ENCODE measurements at regions not wholly inside any gene's neighbourhood (a gene's known extent, or its start where the extent isn't known, plus 50 kb on each side); places are given as distances from the start of the nearest gene placed in this dataset.

DNA sequence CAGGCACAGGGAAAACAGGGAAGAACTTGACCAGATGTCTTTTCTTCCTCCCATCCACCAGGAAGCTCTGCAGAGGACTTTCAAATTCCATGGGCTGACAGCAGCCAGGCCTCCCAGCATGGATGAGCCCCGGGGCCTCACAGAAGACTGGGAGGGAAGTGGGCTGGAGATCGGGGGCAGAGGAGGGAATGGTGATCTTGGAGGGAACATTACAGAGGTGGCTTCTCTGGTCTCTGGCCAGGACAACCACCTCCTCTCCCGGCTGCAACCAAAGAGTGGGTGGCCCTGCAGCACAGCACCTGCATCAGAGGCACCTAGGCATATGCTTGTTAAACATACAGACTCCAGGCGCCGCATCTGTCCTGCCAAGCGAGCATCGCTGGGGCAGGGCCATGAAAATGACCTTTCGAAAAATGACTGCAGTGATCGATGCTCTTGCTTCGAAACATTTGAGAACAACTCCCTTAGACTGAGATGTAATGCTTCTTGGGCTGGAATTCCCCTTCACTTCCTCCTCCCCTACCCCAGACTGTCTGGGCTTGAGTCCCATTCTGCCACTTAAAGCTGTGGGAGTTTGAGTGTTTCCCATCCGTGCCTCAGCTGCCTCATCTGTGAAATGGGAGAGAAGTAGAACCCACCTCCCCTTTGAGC, 68.7 kb upstream of the UNC5A start:
- Histone ChIP-seq H3K4me3 (no peak overlapping the region), H3K36me3 (no peaks in the 10 kb centered on the region), H3K4me1 (peaks cover 10 to 26% (median 19%) of the 10 kb centered on the region in 10 experiments), H3K4me2 (no peak overlapping the region), H4K20me1 (peaks cover 0 to 30% (median 0%) of the 10 kb centered on the region in 11 experiments; a peak in 10 of 22 replicates), H3K9ac (no peak overlapping the region), H3K27ac (no peak overlapping the region), H3K27me3 (peaks cover 59 to 95% (median 86%) of the 10 kb centered on the region in 11 experiments), H3K9me3 (replicated peaks in 1 of 11) (no peaks in the 10 kb centered on the region)
- TF ChIP-seq Cebpa-rat (IDR thresholded peaks at IDR 0.05): no peak

DNA sequence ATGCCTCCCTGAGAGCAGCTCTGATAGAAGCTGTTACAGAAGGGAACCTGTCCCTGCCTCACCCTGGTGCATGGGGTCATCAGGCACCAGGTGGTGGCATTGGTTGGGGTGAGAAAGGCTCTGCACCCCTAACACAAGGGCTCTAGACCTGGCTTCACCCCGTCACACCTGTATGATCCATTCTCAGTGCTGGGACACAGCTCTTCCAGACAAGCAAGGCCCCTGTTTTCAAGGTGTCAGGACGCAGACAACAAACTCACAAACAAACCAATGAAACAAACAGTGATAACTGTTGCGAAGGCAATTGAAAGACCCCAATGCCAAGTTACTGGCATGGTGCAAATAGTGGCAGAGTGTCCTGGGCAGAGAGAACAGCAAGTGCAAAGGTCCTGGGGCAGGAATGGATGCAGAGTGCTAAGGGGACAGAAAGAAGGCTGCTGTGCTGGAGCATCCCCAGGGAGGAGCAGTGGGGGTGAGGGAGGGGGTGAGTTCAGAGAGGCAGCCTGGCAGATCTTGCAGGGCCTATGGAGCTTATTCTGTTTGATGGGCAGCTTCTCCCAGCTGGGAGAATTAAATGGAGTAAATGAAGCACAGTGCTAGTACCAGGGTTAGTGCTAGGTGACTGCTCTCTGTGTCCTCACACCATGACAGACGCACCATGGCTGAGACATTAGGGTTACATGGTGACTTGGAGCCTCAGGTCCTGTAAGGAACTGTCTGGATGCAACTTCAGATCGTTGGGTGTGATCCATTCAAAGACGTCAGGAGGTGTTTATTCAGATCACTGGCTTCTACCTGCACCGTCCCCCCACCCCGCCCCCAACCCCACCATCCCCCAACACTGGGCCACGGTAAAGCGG, 67.9 kb upstream of the UNC5A start:
- no peaks in the 10 kb centered on the region for H3K9me3 ChIP-seq (replicated peaks in 1 of 11)
- peaks cover 63 to 97% (median 90%) of the 10 kb centered on the region in 11 experiments for H3K27me3 ChIP-seq
- no peak for TF ChIP-seq Cebpa-rat (IDR thresholded peaks at IDR 0.05)
- H4K20me1 ChIP-seq: peaks cover 0 to 25% (median 0%) of the 10 kb centered on the region in 11 experiments; a peak in 10 of 22 replicates
- H3K27ac ChIP-seq: no peak overlapping the region
- no peak overlapping the region for H3K4me2 ChIP-seq
- no peak overlapping the region for H3K9ac ChIP-seq
- peaks cover 10 to 26% (median 19%) of the 10 kb centered on the region in 10 experiments for H3K4me1 ChIP-seq
- no peaks in the 10 kb centered on the region for H3K36me3 ChIP-seq
- no peak overlapping the region for H3K4me3 ChIP-seq

DNA sequence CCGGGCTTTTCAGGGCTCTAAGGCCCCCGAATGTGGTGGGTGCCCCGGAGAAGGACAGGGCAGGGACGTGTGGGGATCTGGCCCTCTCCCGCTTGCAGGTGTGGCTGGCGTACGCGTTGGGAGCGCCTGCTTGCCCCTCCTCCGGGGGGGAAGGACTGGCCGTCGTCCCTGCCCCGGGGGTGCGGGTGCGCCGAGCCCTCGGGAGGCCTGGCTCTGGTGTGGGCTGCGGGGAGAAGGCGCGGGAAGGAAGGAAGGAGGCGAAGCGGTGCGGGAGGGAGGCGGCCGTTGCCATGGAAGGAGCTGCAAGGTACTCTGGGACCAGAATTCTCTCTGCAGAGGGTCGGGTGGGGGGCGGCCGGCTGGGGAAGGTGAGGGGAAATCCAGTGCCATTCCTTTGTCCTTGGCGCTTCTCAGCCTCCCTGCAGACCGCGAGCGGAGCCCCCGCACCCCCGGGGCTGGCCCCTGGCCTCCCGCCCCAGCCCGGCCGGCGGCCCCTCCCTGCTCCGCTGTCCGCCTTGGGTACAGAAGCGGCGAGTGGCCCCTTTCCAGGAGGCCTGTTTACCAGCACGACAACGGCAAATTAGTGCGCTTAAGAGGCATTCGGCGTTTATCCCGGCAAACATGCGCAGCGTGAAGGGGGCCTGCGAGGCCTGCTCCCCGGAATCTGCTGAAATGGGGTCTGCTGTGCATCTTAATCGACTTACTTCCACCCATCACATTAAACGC, 67.1 kb upstream of the UNC5A start:
- no peak for TF ChIP-seq Cebpa-rat (IDR thresholded peaks at IDR 0.05)
- peaks cover 63 to 93% (median 85%) of the 10 kb centered on the region in 11 experiments for H3K27me3 ChIP-seq
- no peaks in the 10 kb centered on the region for H3K9me3 ChIP-seq (replicated peaks in 1 of 11)
- H3K4me3 ChIP-seq: no peak overlapping the region
- H3K36me3 ChIP-seq: no peaks in the 10 kb centered on the region
- no peak overlapping the region for H3K27ac ChIP-seq
- peaks cover 0 to 25% (median 0%) of the 10 kb centered on the region in 11 experiments; a peak in 10 of 22 replicates for H4K20me1 ChIP-seq
- no peak overlapping the region for H3K4me2 ChIP-seq
- peaks cover 10 to 27% (median 19%) of the 10 kb centered on the region in 10 experiments for H3K4me1 ChIP-seq
- H3K9ac ChIP-seq: no peak overlapping the region

DNA sequence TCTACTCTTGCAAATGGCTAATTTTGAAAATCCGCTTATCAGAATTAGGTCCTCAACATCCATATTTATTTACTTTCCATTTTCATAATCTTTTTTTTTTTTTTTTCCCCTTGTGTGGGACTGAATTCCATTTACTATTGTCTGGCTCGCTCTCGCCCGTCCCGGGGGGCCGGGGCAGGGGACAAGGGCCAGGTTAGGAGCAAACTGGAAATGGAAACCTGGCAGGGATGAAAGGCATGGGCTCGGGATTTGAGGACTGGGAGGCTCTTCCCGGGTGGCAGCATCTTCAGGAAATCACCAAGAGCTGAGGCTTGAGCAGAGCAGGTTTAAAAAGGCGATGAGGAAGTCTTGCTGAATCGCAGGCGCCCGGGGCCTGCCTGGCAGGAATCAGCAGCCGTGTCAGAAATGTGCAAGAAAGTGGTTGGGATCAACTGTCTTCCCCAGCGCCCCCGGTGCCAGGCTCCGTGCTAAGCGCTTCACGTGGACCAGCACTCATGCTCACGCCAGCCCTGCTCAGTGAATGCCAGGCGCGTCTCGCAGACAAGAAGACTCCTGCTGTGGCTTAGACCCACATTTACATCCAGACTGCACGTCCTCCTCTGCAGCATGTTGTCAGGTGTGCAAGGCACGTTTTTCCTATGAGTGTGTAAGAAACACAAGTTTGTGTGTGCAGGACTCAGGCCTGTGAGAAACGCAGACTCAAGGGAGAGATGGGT, 66.3 kb upstream of the UNC5A start:
- Histone ChIP-seq H3K4me3 (no peak overlapping the region), H3K4me2 (no peak overlapping the region), H3K36me3 (no peaks in the 10 kb centered on the region), H3K27me3 (peaks cover 60 to 86% (median 78%) of the 10 kb centered on the region in 11 experiments), H3K9ac (no peak overlapping the region), H3K9me3 (replicated peaks in 1 of 11) (no peaks in the 10 kb centered on the region), H3K4me1 (peaks cover 10 to 30% (median 21%) of the 10 kb centered on the region in 10 experiments), H4K20me1 (peaks cover 0 to 25% (median 0%) of the 10 kb centered on the region in 11 experiments; a peak in 9 of 22 replicates), H3K27ac (no peak overlapping the region)
- no peak for TF ChIP-seq Cebpa-rat (IDR thresholded peaks at IDR 0.05)

DNA sequence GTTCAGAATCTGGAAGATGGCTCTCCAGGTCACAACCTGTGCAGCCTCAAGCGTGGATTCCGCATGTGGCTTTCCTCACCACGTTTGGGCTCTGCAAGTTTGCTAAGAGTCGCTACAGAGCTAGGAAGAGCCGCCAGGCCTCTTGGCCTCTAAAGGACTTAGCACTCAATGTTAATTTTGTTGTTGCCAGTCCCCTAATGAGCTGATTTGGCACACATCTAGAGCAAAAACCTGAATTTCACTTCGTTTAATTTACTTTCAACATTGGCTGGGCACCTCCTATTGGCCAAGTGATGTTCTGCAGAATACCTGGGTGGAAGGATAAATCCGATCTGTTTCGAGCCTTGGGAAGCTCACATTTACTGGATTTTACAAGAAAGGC, 65.8 kb upstream of the UNC5A start:
- Histone ChIP-seq H3K27ac (no peak overlapping the region), H3K27me3 (peaks cover 60 to 80% (median 72%) of the 10 kb centered on the region in 11 experiments), H3K4me1 (peaks cover 10 to 31% (median 20%) of the 10 kb centered on the region in 10 experiments), H3K4me3 (no peak overlapping the region), H3K9ac (no peak overlapping the region), H3K9me3 (replicated peaks in 1 of 11) (no peaks in the 10 kb centered on the region), H4K20me1 (peaks cover 0 to 25% (median 0%) of the 10 kb centered on the region in 11 experiments; a peak in 9 of 22 replicates), H3K36me3 (no peaks in the 10 kb centered on the region), H3K4me2 (no peak overlapping the region)
- TF ChIP-seq Cebpa-rat (IDR thresholded peaks at IDR 0.05): no peak

DNA sequence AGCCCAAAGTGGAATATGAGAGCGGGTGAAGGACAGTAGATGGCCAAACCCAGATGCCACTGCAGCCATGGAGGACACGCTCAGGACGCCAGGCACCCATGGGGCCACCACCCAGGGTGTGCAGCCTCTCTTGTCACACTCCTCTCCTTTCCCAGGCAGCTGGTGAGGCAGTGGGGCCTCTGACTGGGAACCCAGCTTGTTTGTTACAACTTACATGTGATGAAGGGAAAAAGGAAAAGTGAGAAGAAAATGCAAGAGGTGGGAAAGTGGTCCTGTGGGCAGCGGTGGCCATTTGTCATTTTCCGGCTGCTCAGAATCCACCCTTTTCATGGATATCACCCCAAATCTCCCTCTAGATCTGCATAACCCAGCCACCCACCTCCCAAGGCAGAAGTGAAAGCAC, 62.7 kb upstream of the UNC5A start:
- H3K4me1 ChIP-seq: peaks cover 10 to 28% (median 18%) of the 10 kb centered on the region in 10 experiments; a peak in 19 of 20 replicates
- H3K9me3 ChIP-seq (replicated peaks in 1 of 11): no peaks in the 10 kb centered on the region
- peak overlapping the region in 1 of 11 experiments; percentile 13; a peak in 1 of 22 replicates for H3K4me2 ChIP-seq
- no peak for TF ChIP-seq Cebpa-rat (IDR thresholded peaks at IDR 0.05)
- H3K36me3 ChIP-seq: no peaks in the 10 kb centered on the region
- H3K27ac ChIP-seq: no peak overlapping the region
- no peak overlapping the region for H3K9ac ChIP-seq
- H4K20me1 ChIP-seq: peaks cover 0 to 8% (median 0%) of the 10 kb centered on the region in 11 experiments; a peak in 5 of 22 replicates
- H3K4me3 ChIP-seq: no peak overlapping the region
- peaks cover 38 to 49% (median 44%) of the 10 kb centered on the region in 11 experiments for H3K27me3 ChIP-seq

DNA sequence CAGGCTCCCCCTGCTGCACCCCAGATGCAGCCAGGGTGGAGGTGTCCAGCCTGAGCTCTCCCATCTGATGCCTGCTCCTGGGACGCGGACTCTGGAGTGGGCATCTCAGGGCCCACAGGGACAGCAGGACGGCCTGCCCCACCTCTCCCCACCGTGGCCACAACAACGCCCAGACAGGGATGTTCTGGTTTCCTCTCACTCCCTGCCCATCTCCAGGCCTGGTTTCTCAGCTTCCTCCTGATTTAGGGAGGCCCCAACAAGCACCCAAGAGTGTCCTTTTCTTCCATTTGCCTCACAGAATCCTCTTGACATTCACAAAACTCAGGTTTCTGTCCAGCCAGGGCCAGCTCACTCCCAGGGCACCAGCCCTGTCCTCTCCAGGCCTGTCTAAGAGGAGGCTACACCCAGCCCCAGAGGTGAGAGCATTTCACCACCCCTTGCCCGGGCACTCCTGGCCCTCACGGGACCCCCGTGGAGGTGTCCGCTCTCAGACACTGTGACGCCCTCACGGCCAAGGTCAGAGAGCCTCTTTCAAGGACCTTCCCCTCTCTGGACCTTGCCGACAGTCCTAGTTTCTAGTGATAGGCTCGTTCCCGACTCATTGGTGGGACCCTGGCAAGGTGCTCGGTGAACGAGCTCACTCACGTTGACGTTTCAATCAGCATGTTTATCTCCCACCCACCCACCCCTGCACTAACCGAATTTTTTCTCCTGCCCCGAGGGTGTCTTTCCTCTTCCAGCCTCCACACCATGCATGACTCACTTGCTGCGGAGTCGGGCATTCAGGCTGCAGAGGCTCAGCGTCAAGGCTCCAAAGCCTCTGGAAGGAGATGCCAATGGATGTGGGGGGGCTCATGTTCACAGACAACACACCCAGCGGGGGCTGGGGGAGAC, 62.0 kb upstream of the UNC5A start:
- Histone ChIP-seq H3K4me3 (no peak overlapping the region), H4K20me1 (peaks cover 0 to 8% (median 0%) of the 10 kb centered on the region in 11 experiments; a peak in 5 of 22 replicates), H3K36me3 (no peaks in the 10 kb centered on the region), H3K9me3 (replicated peaks in 1 of 11) (0 out of 22 replicates have a peak, but pooled peaks cover 0 to under 1% (median 0%) of the 10 kb centered on the region in 11 experiments), H3K27me3 (peaks cover 32 to 43% (median 37%) of the 10 kb centered on the region in 11 experiments), H3K27ac (no peak overlapping the region), H3K9ac (no peak overlapping the region), H3K4me1 (peaks cover 10 to 28% (median 18%) of the 10 kb centered on the region in 10 experiments; a peak in 19 of 20 replicates), H3K4me2 (peak overlapping the region in 4 of 11 experiments; percentile 13 to 32 (median 22); a peak in 3 of 22 replicates)
- no peak for TF ChIP-seq Cebpa-rat (IDR thresholded peaks at IDR 0.05)
